ENCODE measurements at regions not wholly inside any gene's neighbourhood (a gene's known extent, or its start where the extent isn't known, plus 50 kb on each side); places are given as distances from the start of the nearest gene placed in this dataset.
A peak's percentile ranks its signal among the peaks of the same experiment; 100 is the strongest.

GRCh38 chr13:110965755-110966134 is 50.9 kb upstream of the ANKRD10 start:
- no peak for DNase-seq
- intact Hi-C loops (cut with DNase I): no loop called here
- Histone ChIP-seq H3K4me1 (replicated peaks in 1 of 2) (no peaks in the 10 kb centered on the region), H3K9me3 (replicated peaks in 1 of 3) (no peaks in the 10 kb centered on the region), H3K27ac (no peak overlapping the region), H3K27me3 (no peaks in the 10 kb centered on the region), H3K4me3 (no peak overlapping the region), H3K36me3 (replicated peaks in 1 of 2) (no peaks in the 10 kb centered on the region)
- TF ChIP-seq POLR2A (IDR thresholded peaks at IDR 0.05) (no peak), CTCF (IDR thresholded peaks at IDR 0.05) (no peak)
- 83 to 89% (median 87%) methylated on average over 8 of the region's 8 CpGs for WGBS, 4 donors

GRCh38 chr13:110965038-110965754 is 50.3 kb upstream of the ANKRD10 start:
- DNase-seq: peak in 1 of 7 donors; percentile 33
- TF ChIP-seq CTCF (IDR thresholded peaks at IDR 0.05): no peak
- no peak for TF ChIP-seq POLR2A (IDR thresholded peaks at IDR 0.05)
- Histone ChIP-seq H3K9me3 (replicated peaks in 1 of 3) (no peaks in the 10 kb centered on the region), H3K27me3 (no peaks in the 10 kb centered on the region), H3K4me3 (no peak overlapping the region), H3K4me1 (replicated peaks in 1 of 2) (no peaks in the 10 kb centered on the region), H3K27ac (no peak overlapping the region), H3K36me3 (replicated peaks in 1 of 2) (no peaks in the 10 kb centered on the region)
- WGBS, 4 donors: 52 to 60% (median 58%) methylated on average over 5 of the region's 5 CpGs
- intact Hi-C loops (cut with DNase I): no loop called here
